PC-3 (cell line): ENCODE measurements at regions not wholly inside any gene's neighbourhood (a gene's known extent, or its start where the extent isn't known, plus 50 kb on each side); places are given as distances from the start of the nearest gene placed in this dataset.

Experiments used
- ATAC-seq: fragments of 200-7000 bp; cut with Tn5 transposase; 2 replicates; pipeline ENCODE4 v1.9.1; 2020; ENCODE audit warnings: mild to moderate bottlenecking, moderate library complexity
- BruUV-seq: library from RNA; stranded (reverse); fragments of 400-500 nt; replicated peaks from 2 replicates; lab custom pipeline; 2021; lab: Mats Ljungman, UMichigan
- CTCF ChIA-PET: fragments of 300-600 bp; sonication (Branson Sonifier 250); formaldehyde crosslinking; loops from one replicate; lab custom pipeline; 2022; ENCODE audit warnings: antibody characterized with exemption; lab: Charles Lee
- POLR2A ChIA-PET: fragments of 300-600 bp; sonication (Branson Sonifier 250); formaldehyde crosslinking; loops from one replicate; lab custom pipeline; 2022; ENCODE audit warnings: antibody characterized with exemption; ENCODE audit not compliant: unreplicated experiment; lab: Charles Lee
- DNase-seq: peaks from one replicate; pipeline ENCODE4 v3.0.0-alpha.2; 2015
- H2AFZ ChIP-seq: fragments of 300-600 bp; sonication (generic); 2 replicates; pipeline ENCODE4 v1.6.0; 2016; ENCODE audit warnings: antibody characterized with exemption, low read length
- H3F3A ChIP-seq: fragments of 300-600 bp; sonication (generic); one replicate; pipeline ENCODE4 v1.6.0; 2017; ENCODE audit warnings: antibody characterized with exemption, low read length, control low read depth, mild to moderate bottlenecking; ENCODE audit not compliant: unreplicated experiment
- H3K27ac ChIP-seq: fragments of 300-600 bp; sonication (generic); 2 replicates; pipeline ENCODE4 v1.5.1; 2016; ENCODE audit warnings: mild to moderate bottlenecking, low read length
- H3K27me3 ChIP-seq: fragments of 300-600 bp; sonication (generic); 2 replicates; pipeline ENCODE4 v1.6.1; 2016; ENCODE audit warnings: low read length, mixed read lengths
- H3K36me3 ChIP-seq: fragments of 300-600 bp; sonication (generic); 2 replicates; pipeline ENCODE4 v1.6.1; 2016; ENCODE audit warnings: low read depth, mixed run types, low read length, mixed read lengths
- H3K4me1 ChIP-seq: fragments of 300-600 bp; sonication (generic); 2 replicates; pipeline ENCODE4 v1.5.1; 2016; ENCODE audit warnings: low read length; ENCODE audit not compliant: insufficient read depth
- H3K4me2 ChIP-seq: fragments of 300-600 bp; sonication (generic); 2 replicates; pipeline ENCODE4 v1.6.0; 2016; ENCODE audit warnings: low read length
- H3K4me3 ChIP-seq: fragments of 300-600 bp; sonication (generic); 2 replicates; pipeline ENCODE4 v1.5.1; 2016; ENCODE audit warnings: mild to moderate bottlenecking, low read length, mixed read lengths
- H3K79me2 ChIP-seq: fragments of 300-600 bp; sonication (generic); 2 replicates; pipeline ENCODE4 v1.6.1; 2017; ENCODE audit warnings: low read length, mixed read lengths
- H3K9ac ChIP-seq: fragments of 300-600 bp; sonication (generic); 2 replicates; pipeline ENCODE4 v1.6.0; 2016; ENCODE audit warnings: mild to moderate bottlenecking, low read length
- H3K9me2 ChIP-seq: fragments of 300-600 bp; sonication (generic); replicated peaks from 2 replicates; pipeline ENCODE4 v1.6.1; 2016; ENCODE audit warnings: mixed run types, low read length, mixed read lengths
- H3K9me3 ChIP-seq: fragments of 300-600 bp; sonication (generic); 2 replicates; pipeline ENCODE4 v1.6.1; 2016; ENCODE audit warnings: low read length, mixed read lengths
- H4K20me1 ChIP-seq: fragments of 300-600 bp; sonication (generic); 2 replicates; pipeline ENCODE4 v1.6.1; 2016; ENCODE audit warnings: low read length, mixed read lengths
- CTCF ChIP-seq: fragments of 300-600 bp; sonication (generic); conservative IDR thresholded peaks from 2 replicates; pipeline ENCODE4 v1.5.1; 2017; ENCODE audit warnings: antibody characterized with exemption, low read depth, mild to moderate bottlenecking, low read length
- EZH2 ChIP-seq: fragments of 300-600 bp; sonication (generic); IDR thresholded peaks from one replicate; pipeline ENCODE4 v1.6.1; 2017; ENCODE audit warnings: antibody characterized with exemption, mild to moderate bottlenecking, low read length; ENCODE audit not compliant: unreplicated experiment
- EZH2phosphoT487 ChIP-seq: fragments of 300-600 bp; sonication (generic); IDR thresholded peaks from 2 replicates; pipeline ENCODE4 v1.6.1; 2018; ENCODE audit warnings: mild to moderate bottlenecking, antibody characterized with exemption, low read length, borderline replicate concordance
- intact Hi-C: fragments of 100-400 bp; cut with micrococcal nuclease; formaldehyde crosslinking; loops from 2 replicates; pipeline ENCODE4 v1.9.0; 2023

GRCh38 chr1:3983181-3983580, 83.1 kb upstream of the C1orf174 start:
- no peaks in the 10 kb centered on the region for H3K9me3 ChIP-seq
- H3K27me3 ChIP-seq = peaks cover 96% of the 10 kb centered on the region
- no peaks in the 10 kb centered on the region for H3K4me1 ChIP-seq
- H3K27ac ChIP-seq = no peak overlapping the region
- H3F3A ChIP-seq = no peaks in the 10 kb centered on the region
- H3K4me3 ChIP-seq = no peak overlapping the region
- no peak overlapping the region for H3K4me2 ChIP-seq
- BruUV-seq = no TSS peak
- H3K9ac ChIP-seq = no peak overlapping the region
- DNase-seq (no peak), ATAC-seq (no peak)
- CTCF ChIA-PET = no interaction called here
- TF ChIP-seq EZH2phosphoT487 (no peak), CTCF (no peak), EZH2 (peak; percentile 53)
- H3K79me2 ChIP-seq = no peaks in the 10 kb centered on the region
- no peaks in the 10 kb centered on the region for H3K36me3 ChIP-seq
- H2AFZ ChIP-seq = no peak overlapping the region
- H3K9me2 ChIP-seq = no peaks in the 10 kb centered on the region
- POLR2A ChIA-PET = no interaction called here
- intact Hi-C loops = no loop called here
- H4K20me1 ChIP-seq = no peaks in the 10 kb centered on the region

GRCh38 chr1:3984586-3984985, 84.5 kb upstream of the C1orf174 start:
- BruUV-seq = no TSS peak
- Histone ChIP-seq H4K20me1 (no peaks in the 10 kb centered on the region), H3K27ac (no peak overlapping the region), H3K36me3 (no peaks in the 10 kb centered on the region), H3K4me1 (no peaks in the 10 kb centered on the region), H3K79me2 (no peaks in the 10 kb centered on the region), H2AFZ (no peak overlapping the region), H3K9me2 (no peaks in the 10 kb centered on the region), H3F3A (no peaks in the 10 kb centered on the region), H3K4me3 (no peak overlapping the region), H3K9ac (no peak overlapping the region), H3K27me3 (peaks cover 93% of the 10 kb centered on the region), H3K9me3 (no peaks in the 10 kb centered on the region), H3K4me2 (no peak overlapping the region)
- intact Hi-C loops = no loop called here
- CTCF ChIA-PET = no interaction called here
- no peak for ATAC-seq
- no peak for DNase-seq
- no peak for TF ChIP-seq CTCF
- TF ChIP-seq EZH2 = no peak
- no peak for TF ChIP-seq EZH2phosphoT487
- POLR2A ChIA-PET = no interaction called here

- H3F3A ChIP-seq = no peaks in the 10 kb centered on the region
- POLR2A ChIA-PET = no interaction called here
- no peak overlapping the region for H3K4me2 ChIP-seq
- peaks cover 71% of the 10 kb centered on the region for H3K27me3 ChIP-seq
- no peak overlapping the region for H3K9ac ChIP-seq
- no peak overlapping the region for H3K4me3 ChIP-seq
- TF ChIP-seq EZH2phosphoT487 (no peak), EZH2 (no peak), CTCF (no peak)
- intact Hi-C loops = no loop called here
- CTCF ChIA-PET = no interaction called here
- DNase-seq = no peak
- BruUV-seq = no TSS peak
- no peaks in the 10 kb centered on the region for H3K79me2 ChIP-seq
- no peaks in the 10 kb centered on the region for H3K36me3 ChIP-seq
- no peaks in the 10 kb centered on the region for H3K4me1 ChIP-seq
- no peak overlapping the region for H2AFZ ChIP-seq
- H3K9me2 ChIP-seq = no peaks in the 10 kb centered on the region
- no peak overlapping the region for H3K27ac ChIP-seq
- no peak for ATAC-seq
- H4K20me1 ChIP-seq = no peaks in the 10 kb centered on the region
- no peaks in the 10 kb centered on the region for H3K9me3 ChIP-seq
These were observed 86.7 kb upstream of the C1orf174 start for GRCh38 chr1:3986686-3987218.
